ENCODE measurements at regions not wholly inside any gene's neighbourhood (a gene's known extent, or its start where the extent isn't known, plus 50 kb on each side); places are given as distances from the start of the nearest gene placed in this dataset.
A peak's percentile ranks its signal among the peaks of the same experiment; 100 is the strongest.

DNA sequence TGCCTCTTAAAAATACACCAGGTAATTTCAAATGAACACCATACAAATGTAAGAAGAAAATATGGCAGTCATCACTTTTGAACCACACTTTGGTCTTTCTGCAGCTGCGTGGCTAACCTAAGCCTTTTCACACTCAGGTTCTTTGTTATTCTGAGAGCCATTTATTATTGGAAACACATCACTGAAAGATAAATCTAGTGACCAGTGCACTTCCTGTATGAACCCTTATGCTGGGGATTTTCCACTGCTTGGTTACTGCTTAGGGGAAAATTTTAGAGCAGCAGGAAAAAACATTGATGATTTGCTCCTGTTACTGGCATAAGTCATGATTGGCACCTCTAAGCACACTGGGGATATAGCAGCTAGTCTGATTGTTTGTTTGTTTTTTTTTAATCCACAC is 58.6 kb upstream of the RANBP3L start:
- 51 to 82% methylated on average over 1 of the region's 1 CpG for WGBS, 2 experiments (ENCODE audit: low coverage in 1 of 2, low lambda C conversion rate in 2 of 2, missing lambda C conversion rate in 2 of 2)
- DNase-seq, result no peak
- H3K9ac ChIP-seq, result no peak overlapping the region
- no peaks in the 10 kb centered on the region for H3K27me3 ChIP-seq (replicated peaks; ENCODE audit: insufficient read depth)
- TF ChIP-seq EZH2 (IDR thresholded peaks at IDR 0.05; ENCODE audit: insufficient read depth, poor library complexity, severe bottlenecking), result no peak
- no peak for TF ChIP-seq EZH2phosphoT487 (IDR thresholded peaks at IDR 0.05; ENCODE audit: insufficient read depth, low read depth)
- H3K36me3 ChIP-seq (ENCODE audit: low read depth), result no peaks in the 10 kb centered on the region
- no peaks in the 10 kb centered on the region for H3K9me2 ChIP-seq (ENCODE audit: insufficient read depth)
- H3K79me2 ChIP-seq (ENCODE audit: insufficient read depth), result no peaks in the 10 kb centered on the region
- H3K4me2 ChIP-seq (ENCODE audit: unreplicated experiment), result no peak overlapping the region
- H4K20me1 ChIP-seq (ENCODE audit: insufficient read depth), result no peaks in the 10 kb centered on the region
- H3K4me1 ChIP-seq (ENCODE audit: insufficient read depth), result peaks cover 38% of the 10 kb centered on the region
- no peak overlapping the region for H3K4me3 ChIP-seq
- H2AFZ ChIP-seq, result no peak overlapping the region
- peaks cover 29% of the 10 kb centered on the region; the same call in 1 of the 2 replicates for H3F3A ChIP-seq (ENCODE audit: insufficient read depth)
- no peaks in the 10 kb centered on the region for H3K9me3 ChIP-seq (ENCODE audit: low read depth)
- in situ Hi-C loops (cut with MboI), result no loop called here
- no peak overlapping the region for H3K27ac ChIP-seq

DNA sequence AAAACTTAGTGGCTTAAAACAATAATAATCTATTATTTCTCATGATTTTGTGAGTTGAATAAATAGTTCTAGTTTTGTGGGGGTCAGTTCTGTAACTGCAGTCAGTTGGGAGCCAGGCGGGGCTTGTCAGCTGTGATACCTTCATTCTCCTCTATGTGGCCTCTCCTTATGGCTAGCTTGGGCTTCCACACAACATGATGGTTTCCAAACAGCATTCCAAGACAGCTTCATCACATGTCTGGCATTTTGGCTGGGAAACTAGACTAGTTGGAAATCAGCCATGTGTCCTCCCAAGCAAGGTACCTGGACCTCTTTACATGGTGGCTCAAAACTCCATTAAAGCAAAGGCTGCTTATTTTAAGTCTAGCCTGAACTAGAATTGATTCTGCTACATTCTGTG is 61.4 kb upstream of the RANBP3L start:
- Histone ChIP-seq H2AFZ (peak overlapping the region; percentile 1; the same call in 1 of the 2 replicates), H3K79me2 (ENCODE audit: insufficient read depth) (no peaks in the 10 kb centered on the region), H3F3A (ENCODE audit: insufficient read depth) (peaks cover 37% of the 10 kb centered on the region), H3K4me1 (ENCODE audit: insufficient read depth) (peaks cover 41% of the 10 kb centered on the region), H3K4me3 (no peak overlapping the region), H3K9ac (no peak overlapping the region), H3K27ac (no peak overlapping the region), H3K9me3 (ENCODE audit: low read depth) (no peaks in the 10 kb centered on the region), H3K9me2 (ENCODE audit: insufficient read depth) (no peaks in the 10 kb centered on the region), H3K36me3 (ENCODE audit: low read depth) (no peaks in the 10 kb centered on the region), H3K4me2 (ENCODE audit: unreplicated experiment) (peak overlapping the region; percentile 27), H3K27me3 (replicated peaks; ENCODE audit: insufficient read depth) (no peaks in the 10 kb centered on the region), H4K20me1 (ENCODE audit: insufficient read depth) (no peaks in the 10 kb centered on the region)
- TF ChIP-seq EZH2 (IDR thresholded peaks at IDR 0.05; ENCODE audit: insufficient read depth, poor library complexity, severe bottlenecking) (no peak), EZH2phosphoT487 (IDR thresholded peaks at IDR 0.05; ENCODE audit: insufficient read depth, low read depth) (no peak)
- DNase-seq, result peak; percentile 72
- in situ Hi-C loops (cut with MboI), result no loop called here
- 91 to 93% methylated on average over 1 of the region's 1 CpG for WGBS, 2 experiments (ENCODE audit: low coverage in 1 of 2, low lambda C conversion rate in 2 of 2, missing lambda C conversion rate in 2 of 2)

DNA sequence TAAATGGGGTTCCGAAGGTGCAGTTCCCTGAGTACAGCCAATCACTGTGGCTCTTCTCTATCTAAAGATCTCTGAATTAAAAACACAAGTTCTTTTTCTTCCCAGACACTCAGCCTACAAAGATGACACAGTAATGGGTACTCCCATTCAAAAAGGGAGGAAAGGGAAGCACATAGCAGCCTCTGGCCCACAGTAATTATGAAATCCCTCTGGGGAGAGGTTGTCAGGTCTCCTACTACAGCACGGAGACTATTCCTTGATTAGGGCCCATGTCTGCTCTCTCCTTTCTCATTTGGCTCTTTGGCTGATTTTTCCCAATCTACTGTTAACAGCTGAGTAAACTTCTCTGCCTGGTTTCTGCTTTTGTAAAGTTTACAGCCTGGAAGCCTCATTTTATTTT is 62.0 kb upstream of the RANBP3L start:
- H2AFZ ChIP-seq, result peak overlapping the region; percentile 1; the same call in 1 of the 2 replicates
- H3K4me3 ChIP-seq, result no peak overlapping the region
- TF ChIP-seq EZH2phosphoT487 (IDR thresholded peaks at IDR 0.05; ENCODE audit: insufficient read depth, low read depth), result no peak
- no peak for TF ChIP-seq EZH2 (IDR thresholded peaks at IDR 0.05; ENCODE audit: insufficient read depth, poor library complexity, severe bottlenecking)
- H3K9me2 ChIP-seq (ENCODE audit: insufficient read depth), result no peaks in the 10 kb centered on the region
- H3K36me3 ChIP-seq (ENCODE audit: low read depth), result no peaks in the 10 kb centered on the region
- no peaks in the 10 kb centered on the region for H3K79me2 ChIP-seq (ENCODE audit: insufficient read depth)
- in situ Hi-C loops (cut with MboI), result no loop called here
- 66 to 96% methylated on average over 1 to 2 of the region's 2 CpGs for WGBS, 2 experiments (ENCODE audit: low coverage in 1 of 2, low lambda C conversion rate in 2 of 2, missing lambda C conversion rate in 2 of 2)
- H3K9ac ChIP-seq, result no peak overlapping the region
- H3K27me3 ChIP-seq (replicated peaks; ENCODE audit: insufficient read depth), result no peaks in the 10 kb centered on the region
- peaks cover 36% of the 10 kb centered on the region for H3F3A ChIP-seq (ENCODE audit: insufficient read depth)
- H3K4me1 ChIP-seq (ENCODE audit: insufficient read depth), result peaks cover 38% of the 10 kb centered on the region
- DNase-seq, result no peak
- H4K20me1 ChIP-seq (ENCODE audit: insufficient read depth), result no peaks in the 10 kb centered on the region
- H3K4me2 ChIP-seq (ENCODE audit: unreplicated experiment), result peak overlapping the region; percentile 27
- H3K9me3 ChIP-seq (ENCODE audit: low read depth), result no peaks in the 10 kb centered on the region
- no peak overlapping the region for H3K27ac ChIP-seq

DNA sequence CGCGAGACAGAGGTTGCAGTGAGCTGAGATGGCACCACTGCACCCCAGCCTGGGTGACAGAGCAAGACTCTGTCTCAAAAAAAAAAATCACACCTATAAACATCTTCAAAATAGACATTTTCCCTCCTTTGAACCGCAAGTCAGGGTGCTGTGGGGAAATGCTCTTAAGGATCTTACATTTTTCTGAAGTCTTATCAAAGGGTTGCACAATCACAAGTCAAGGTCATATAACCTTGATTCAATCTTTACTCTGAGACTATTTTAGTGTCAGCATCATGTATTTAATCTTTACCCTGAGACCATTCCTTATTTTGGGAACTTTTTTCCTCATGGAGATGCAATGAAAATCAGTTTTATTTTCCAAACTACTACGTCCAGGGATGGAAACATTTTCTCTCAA is 62.8 kb upstream of the RANBP3L start:
- H3K4me3 ChIP-seq, result no peak overlapping the region
- peaks cover 38% of the 10 kb centered on the region for H3K4me1 ChIP-seq (ENCODE audit: insufficient read depth)
- H3K27ac ChIP-seq, result no peak overlapping the region
- WGBS, 2 experiments (ENCODE audit: low coverage in 1 of 2, low lambda C conversion rate in 2 of 2, missing lambda C conversion rate in 2 of 2), result 69 to 73% methylated on average over 4 of the region's 4 CpGs
- TF ChIP-seq EZH2 (IDR thresholded peaks at IDR 0.05; ENCODE audit: insufficient read depth, poor library complexity, severe bottlenecking), result no peak
- no peak for TF ChIP-seq EZH2phosphoT487 (IDR thresholded peaks at IDR 0.05; ENCODE audit: insufficient read depth, low read depth)
- no peak overlapping the region for H3K4me2 ChIP-seq (ENCODE audit: unreplicated experiment)
- no peak for DNase-seq
- H3K9me2 ChIP-seq (ENCODE audit: insufficient read depth), result no peaks in the 10 kb centered on the region
- H2AFZ ChIP-seq, result no peak overlapping the region
- in situ Hi-C loops (cut with MboI), result no loop called here
- no peak overlapping the region for H3K9ac ChIP-seq
- no peaks in the 10 kb centered on the region for H3K9me3 ChIP-seq (ENCODE audit: low read depth)
- no peaks in the 10 kb centered on the region for H3K27me3 ChIP-seq (replicated peaks; ENCODE audit: insufficient read depth)
- H3K36me3 ChIP-seq (ENCODE audit: low read depth), result no peaks in the 10 kb centered on the region
- H3F3A ChIP-seq (ENCODE audit: insufficient read depth), result peaks cover 35% of the 10 kb centered on the region
- H3K79me2 ChIP-seq (ENCODE audit: insufficient read depth), result no peaks in the 10 kb centered on the region
- H4K20me1 ChIP-seq (ENCODE audit: insufficient read depth), result no peaks in the 10 kb centered on the region

DNA sequence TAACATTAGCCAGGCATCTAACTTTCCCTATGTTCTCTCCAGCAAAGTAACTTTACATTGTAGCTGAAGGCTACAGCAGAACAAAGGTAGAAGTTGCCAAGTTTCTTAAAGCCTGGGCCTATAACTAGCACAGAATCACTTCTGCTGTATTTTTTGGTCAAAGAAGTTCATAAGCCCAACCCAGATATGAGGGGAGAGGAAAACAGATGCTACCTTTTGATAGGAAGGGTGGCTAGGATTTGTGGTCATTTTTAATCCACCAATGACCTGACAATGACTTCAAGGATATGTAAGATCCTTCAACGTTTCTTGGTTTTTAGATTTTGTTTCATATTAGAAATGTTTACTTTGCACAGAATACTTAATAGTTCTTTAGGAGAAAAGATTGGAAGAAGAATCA is 64.2 kb upstream of the RANBP3L start:
- H2AFZ ChIP-seq, result no peak overlapping the region
- H3K9ac ChIP-seq, result no peak overlapping the region
- H3K4me1 ChIP-seq (ENCODE audit: insufficient read depth), result peaks cover 34% of the 10 kb centered on the region
- no peaks in the 10 kb centered on the region for H4K20me1 ChIP-seq (ENCODE audit: insufficient read depth)
- H3K27ac ChIP-seq, result no peak overlapping the region
- H3K4me2 ChIP-seq (ENCODE audit: unreplicated experiment), result no peak overlapping the region
- no peaks in the 10 kb centered on the region for H3K36me3 ChIP-seq (ENCODE audit: low read depth)
- no peak for DNase-seq
- in situ Hi-C loops (cut with MboI), result no loop called here
- H3K4me3 ChIP-seq, result no peak overlapping the region
- WGBS, 2 experiments (ENCODE audit: low coverage in 1 of 2, low lambda C conversion rate in 2 of 2, missing lambda C conversion rate in 2 of 2), result 70 to 78% methylated on average over 1 of the region's 1 CpG
- no peaks in the 10 kb centered on the region for H3K27me3 ChIP-seq (replicated peaks; ENCODE audit: insufficient read depth)
- peaks cover 35% of the 10 kb centered on the region for H3F3A ChIP-seq (ENCODE audit: insufficient read depth)
- H3K79me2 ChIP-seq (ENCODE audit: insufficient read depth), result no peaks in the 10 kb centered on the region
- H3K9me3 ChIP-seq (ENCODE audit: low read depth), result no peaks in the 10 kb centered on the region
- H3K9me2 ChIP-seq (ENCODE audit: insufficient read depth), result no peaks in the 10 kb centered on the region
- TF ChIP-seq EZH2phosphoT487 (IDR thresholded peaks at IDR 0.05; ENCODE audit: insufficient read depth, low read depth) (no peak), EZH2 (IDR thresholded peaks at IDR 0.05; ENCODE audit: insufficient read depth, poor library complexity, severe bottlenecking) (no peak)
